ENCODE measurements at regions not wholly inside any gene's neighbourhood (a gene's known extent, or its start where the extent isn't known, plus 50 kb on each side); places are given as distances from the start of the nearest gene placed in this dataset.

GRCh38 chr7:156180451-156181229 is 368.4 kb upstream of the SHH start:
- Histone ChIP-seq H2AFZ (ENCODE audit: low read depth, low read length) (no peak overlapping the region), H3K4me3 (ENCODE audit: low read length) (no peak overlapping the region), H3F3A (ENCODE audit: insufficient read depth, low read length, poor library complexity, severe bottlenecking) (no peaks in the 10 kb centered on the region), H3K79me2 (replicated peaks; ENCODE audit: insufficient read depth, low read length) (no peaks in the 10 kb centered on the region), H3K9me2 (ENCODE audit: insufficient read depth, low read length) (no peaks in the 10 kb centered on the region), H3K36me3 (ENCODE audit: insufficient read depth, low read length) (no peaks in the 10 kb centered on the region), H3K9me3 (ENCODE audit: low read length) (peaks cover 4% of the 10 kb centered on the region), H4K20me1 (ENCODE audit: insufficient read depth) (no peaks in the 10 kb centered on the region), H3K27ac (ENCODE audit: low read length) (no peak overlapping the region), H3K4me2 (ENCODE audit: low read length) (no peak overlapping the region), H3K27me3 (ENCODE audit: insufficient read depth, low read depth, low read length) (no peaks in the 10 kb centered on the region), H3K9ac (ENCODE audit: low read length) (no peak overlapping the region)
- TF ChIP-seq POLR2AphosphoS5 (IDR thresholded peaks at IDR 0.05) (no peak), SMC3 (conservative IDR thresholded peaks at IDR 0.05; ENCODE audit: poor library complexity) (no peak), TAF1 (IDR thresholded peaks at IDR 0.05; ENCODE audit: low read depth) (no peak), MXI1 (conservative IDR thresholded peaks at IDR 0.05; ENCODE audit: poor library complexity, severe bottlenecking) (no peak), EP300 (conservative IDR thresholded peaks at IDR 0.05; ENCODE audit: poor library complexity, severe bottlenecking) (no peak), CTCF (IDR thresholded peaks at IDR 0.05; ENCODE audit: poor library complexity, severe bottlenecking) (no peak), EZH2 (IDR thresholded peaks at IDR 0.05; ENCODE audit: borderline replicate concordance, insufficient read depth, low read length, poor library complexity, severe bottlenecking) (no peak)
- TF ChIP-seq, protein P1, sequence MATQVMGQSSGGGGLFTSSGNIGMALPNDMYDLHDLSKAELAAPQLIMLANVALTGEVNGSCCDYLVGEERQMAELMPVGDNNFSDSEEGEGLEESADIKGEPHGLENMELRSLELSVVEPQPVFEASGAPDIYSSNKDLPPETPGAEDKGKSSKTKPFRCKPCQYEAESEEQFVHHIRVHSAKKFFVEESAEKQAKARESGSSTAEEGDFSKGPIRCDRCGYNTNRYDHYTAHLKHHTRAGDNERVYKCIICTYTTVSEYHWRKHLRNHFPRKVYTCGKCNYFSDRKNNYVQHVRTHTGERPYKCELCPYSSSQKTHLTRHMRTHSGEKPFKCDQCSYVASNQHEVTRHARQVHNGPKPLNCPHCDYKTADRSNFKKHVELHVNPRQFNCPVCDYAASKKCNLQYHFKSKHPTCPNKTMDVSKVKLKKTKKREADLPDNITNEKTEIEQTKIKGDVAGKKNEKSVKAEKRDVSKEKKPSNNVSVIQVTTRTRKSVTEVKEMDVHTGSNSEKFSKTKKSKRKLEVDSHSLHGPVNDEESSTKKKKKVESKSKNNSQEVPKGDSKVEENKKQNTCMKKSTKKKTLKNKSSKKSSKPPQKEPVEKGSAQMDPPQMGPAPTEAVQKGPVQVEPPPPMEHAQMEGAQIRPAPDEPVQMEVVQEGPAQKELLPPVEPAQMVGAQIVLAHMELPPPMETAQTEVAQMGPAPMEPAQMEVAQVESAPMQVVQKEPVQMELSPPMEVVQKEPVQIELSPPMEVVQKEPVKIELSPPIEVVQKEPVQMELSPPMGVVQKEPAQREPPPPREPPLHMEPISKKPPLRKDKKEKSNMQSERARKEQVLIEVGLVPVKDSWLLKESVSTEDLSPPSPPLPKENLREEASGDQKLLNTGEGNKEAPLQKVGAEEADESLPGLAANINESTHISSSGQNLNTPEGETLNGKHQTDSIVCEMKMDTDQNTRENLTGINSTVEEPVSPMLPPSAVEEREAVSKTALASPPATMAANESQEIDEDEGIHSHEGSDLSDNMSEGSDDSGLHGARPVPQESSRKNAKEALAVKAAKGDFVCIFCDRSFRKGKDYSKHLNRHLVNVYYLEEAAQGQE (IDR thresholded peaks at IDR 0.05; ENCODE audit: borderline replicate concordance): no peak

- Histone ChIP-seq H3K9me3 (ENCODE audit: low read length) (no peaks in the 10 kb centered on the region), H3K79me2 (replicated peaks; ENCODE audit: insufficient read depth, low read length) (no peaks in the 10 kb centered on the region), H3K27ac (ENCODE audit: low read length) (no peak overlapping the region), H3F3A (ENCODE audit: insufficient read depth, low read length, poor library complexity, severe bottlenecking) (no peaks in the 10 kb centered on the region), H2AFZ (ENCODE audit: low read depth, low read length) (no peak overlapping the region), H3K9me2 (ENCODE audit: insufficient read depth, low read length) (no peaks in the 10 kb centered on the region), H4K20me1 (ENCODE audit: insufficient read depth) (no peaks in the 10 kb centered on the region), H3K9ac (ENCODE audit: low read length) (no peak overlapping the region), H3K36me3 (ENCODE audit: insufficient read depth, low read length) (no peaks in the 10 kb centered on the region), H3K27me3 (ENCODE audit: insufficient read depth, low read depth, low read length) (no peaks in the 10 kb centered on the region), H3K4me3 (ENCODE audit: low read length) (no peak overlapping the region), H3K4me2 (ENCODE audit: low read length) (no peak overlapping the region)
- TF ChIP-seq MXI1 (conservative IDR thresholded peaks at IDR 0.05; ENCODE audit: poor library complexity, severe bottlenecking) (no peak), POLR2AphosphoS5 (IDR thresholded peaks at IDR 0.05) (no peak), RAD21 (conservative IDR thresholded peaks at IDR 0.05) (no peak), SMC3 (conservative IDR thresholded peaks at IDR 0.05; ENCODE audit: poor library complexity) (no peak), CTCF (IDR thresholded peaks at IDR 0.05; ENCODE audit: poor library complexity, severe bottlenecking) (no peak), EZH2 (IDR thresholded peaks at IDR 0.05; ENCODE audit: borderline replicate concordance, insufficient read depth, low read length, poor library complexity, severe bottlenecking) (no peak), TAF1 (IDR thresholded peaks at IDR 0.05; ENCODE audit: low read depth) (no peak), EP300 (conservative IDR thresholded peaks at IDR 0.05; ENCODE audit: poor library complexity, severe bottlenecking) (no peak)
- TF ChIP-seq, protein P1 (IDR thresholded peaks at IDR 0.05; ENCODE audit: borderline replicate concordance): no peak
These were observed 367.7 kb upstream of the SHH start for GRCh38 chr7:156179872-156180390.

Data from neural cell (in vitro differentiated cells).